IMR-90 (cell line): ENCODE measurements at regions not wholly inside any gene's neighbourhood (a gene's known extent, or its start where the extent isn't known, plus 50 kb on each side); places are given as distances from the start of the nearest gene placed in this dataset.

Source experiments
- ATAC-seq: fragments of 200-7000 bp; cut with Tn5 transposase; 2 replicates; pipeline ENCODE4 v1.9.1; 2020; ENCODE audit warnings: low read depth, mild to moderate bottlenecking, moderate library complexity
- BruUV-seq: library from RNA; stranded (reverse); fragments of 400-500 nt; replicated peaks from 2 replicates; lab custom pipeline; 2021; lab: Mats Ljungman, UMichigan
- CTCF ChIA-PET: fragments of 300-600 bp; formaldehyde crosslinking; extraction: SDS; loops from one replicate; lab custom pipeline; 2021; ENCODE audit warnings: antibody characterized with exemption; lab: Yijun Ruan, JAX
- POLR2A ChIA-PET: fragments of 300-600 bp; sonication (Branson Sonifier 250); formaldehyde crosslinking; loops from one replicate; lab custom pipeline; 2022; ENCODE audit warnings: antibody characterized with exemption; ENCODE audit not compliant: unreplicated experiment; lab: Charles Lee
- DNase-seq: peaks from one replicate; pipeline ENCODE4 v3.0.0; 2013
- H2AFZ ChIP-seq: replicated peaks from 2 replicates; pipeline ENCODE3; 2013; ENCODE audit warnings: low read length, mild to moderate bottlenecking; ENCODE audit not compliant: poor library complexity
- H2AK5ac ChIP-seq: 2 replicates; pipeline ENCODE4 v1.6.1; 2013; ENCODE audit warnings: low read depth, low read length, inconsistent platforms
- H2AK9ac ChIP-seq: replicated peaks from 2 replicates; pipeline ENCODE3; 2013; ENCODE audit warnings: mild to moderate bottlenecking, low read depth, low read length, moderate library complexity; ENCODE audit not compliant: poor library complexity
- H2BK120ac ChIP-seq: 2 replicates; pipeline ENCODE4 v1.6.1; 2013; ENCODE audit warnings: low read depth, low read length, inconsistent platforms
- H2BK15ac ChIP-seq: 3 replicates; pipeline ENCODE4 v1.6.1; 2013; ENCODE audit warnings: low read depth, low read length, inconsistent platforms
- H2BK20ac ChIP-seq: 2 replicates; pipeline ENCODE4 v1.6.1; 2013; ENCODE audit warnings: low read depth, mild to moderate bottlenecking, inconsistent platforms, low read length, moderate library complexity
- H2BK5ac ChIP-seq: 2 replicates; pipeline ENCODE4 v1.6.1; 2013; ENCODE audit warnings: mild to moderate bottlenecking, low read depth, low read length, inconsistent platforms; ENCODE audit not compliant: poor library complexity, severe bottlenecking
- H3K14ac ChIP-seq: replicated peaks from 2 replicates; pipeline ENCODE4 v1.6.1; 2013; ENCODE audit warnings: low read depth, low read length, inconsistent platforms
- H3K18ac ChIP-seq: 2 replicates; pipeline ENCODE4 v1.6.1; 2013; ENCODE audit warnings: low read depth, low read length, control low read depth
- H3K23ac ChIP-seq: 2 replicates; pipeline ENCODE4 v1.6.1; 2013; ENCODE audit warnings: low read depth, low read length, inconsistent platforms
- H3K27ac ChIP-seq: 2 replicates; pipeline ENCODE4 v1.5.1; 2013; ENCODE audit warnings: mild to moderate bottlenecking, control low read depth, low read length; ENCODE audit not compliant: insufficient read depth
- H3K27me3 ChIP-seq: 2 replicates; pipeline ENCODE4 v1.6.1; 2013; ENCODE audit warnings: low read length; ENCODE audit not compliant: control insufficient read depth, insufficient read depth
- H3K36me3 ChIP-seq: 2 replicates; pipeline ENCODE4 v1.6.1; 2013; ENCODE audit warnings: low read length, mixed read lengths; ENCODE audit not compliant: control insufficient read depth, insufficient read depth
- H3K4ac ChIP-seq: 2 replicates; pipeline ENCODE4 v1.6.1; 2013; ENCODE audit warnings: low read depth, low read length, inconsistent platforms
- H3K4me1 ChIP-seq: 2 replicates; pipeline ENCODE4 v1.6.1; 2013; ENCODE audit warnings: low read length, mixed read lengths; ENCODE audit not compliant: control insufficient read depth, insufficient read depth
- H3K4me2 ChIP-seq: 2 replicates; pipeline ENCODE4 v1.6.1; 2013; ENCODE audit warnings: low read depth, mild to moderate bottlenecking, control low read depth, low read length, moderate library complexity
- H3K4me3 ChIP-seq: 2 replicates; pipeline ENCODE4 v1.5.1; 2013; ENCODE audit warnings: low read depth, mild to moderate bottlenecking, control low read depth, low read length, moderate library complexity; ENCODE audit not compliant: insufficient read depth
- H3K56ac ChIP-seq: 2 replicates; pipeline ENCODE4 v1.6.1; 2013; ENCODE audit warnings: low read length, inconsistent platforms; ENCODE audit not compliant: insufficient read depth; ENCODE audit errors: extremely low read depth
- H3K79me1 ChIP-seq, 2 experiments: 2 replicates each; pipeline ENCODE4 v1.6.1; 2013; ENCODE audit warnings: low read length in 2 of 2, inconsistent platforms in 1 of 2, low read depth in 1 of 2
- H3K9ac ChIP-seq: 2 replicates; pipeline ENCODE4 v1.6.1; 2013; ENCODE audit warnings: low read depth, low read length, control low read depth
- H3K9me1 ChIP-seq: 2 replicates; pipeline ENCODE4 v1.6.1; 2013; ENCODE audit warnings: low read length, inconsistent platforms; ENCODE audit not compliant: insufficient read depth
- H3K9me3 ChIP-seq: 2 replicates; pipeline ENCODE4 v1.6.1; 2013; ENCODE audit warnings: low read length; ENCODE audit not compliant: control insufficient read depth, insufficient read depth
- H4K20me1 ChIP-seq: 2 replicates; pipeline ENCODE4 v1.6.1; 2013; ENCODE audit warnings: low read length, inconsistent platforms; ENCODE audit not compliant: insufficient read depth
- H4K5ac ChIP-seq: 2 replicates; pipeline ENCODE4 v1.6.1; 2013; ENCODE audit warnings: mild to moderate bottlenecking, low read depth, low read length, control low read depth
- H4K8ac ChIP-seq, 2 experiments: 2 replicates each; pipeline ENCODE4 v1.6.1; 2013; ENCODE audit warnings: low read depth in 2 of 2, low read length in 2 of 2, control low read depth in 1 of 2, inconsistent platforms in 1 of 2
- H4K91ac ChIP-seq: 2 replicates; pipeline ENCODE4 v1.6.1; 2013; ENCODE audit warnings: low read depth, low read length, inconsistent platforms; ENCODE audit not compliant: insufficient read depth
- BHLHE40 ChIP-seq: fragments of 150-350 bp; IDR thresholded peaks from 2 replicates; pipeline ENCODE4 v1.6.1; 2016; ENCODE audit warnings: mild to moderate bottlenecking, low read depth, low read length
- CEBPB ChIP-seq: IDR thresholded peaks from 2 replicates; pipeline ENCODE4 v1.6.1; 2012; ENCODE audit warnings: low read depth, low read length, improper control_type of control experiment
- CHD1 ChIP-seq: IDR thresholded peaks from 2 replicates; pipeline ENCODE4 v1.6.1; 2012; ENCODE audit warnings: low read depth, low read length, improper control_type of control experiment
- CTCF ChIP-seq: conservative IDR thresholded peaks from 2 replicates; pipeline ENCODE4 v1.5.1; 2012; ENCODE audit warnings: mild to moderate bottlenecking, low read depth, low read length, improper control_type of control experiment
- ELK1 ChIP-seq: fragments of 150-350 bp; IDR thresholded peaks from 2 replicates; pipeline ENCODE4 v1.6.1; 2016; ENCODE audit warnings: low read depth, mild to moderate bottlenecking, low read length, moderate library complexity, borderline replicate concordance
- FOS ChIP-seq: fragments of 150-350 bp; IDR thresholded peaks from 2 replicates; pipeline ENCODE4 v1.6.1; 2016; ENCODE audit warnings: low read depth, low read length
- MAFK ChIP-seq: IDR thresholded peaks from 2 replicates; pipeline ENCODE4 v1.6.1; 2012; ENCODE audit warnings: low read depth, low read length, improper control_type of control experiment
- MAZ ChIP-seq: IDR thresholded peaks from 2 replicates; pipeline ENCODE4 v1.6.1; 2012; ENCODE audit warnings: low read depth, mild to moderate bottlenecking, low read length, improper control_type of control experiment, moderate library complexity, borderline replicate concordance
- MXI1 ChIP-seq: IDR thresholded peaks from 2 replicates; pipeline ENCODE4 v1.6.1; 2012; ENCODE audit warnings: low read depth, mild to moderate bottlenecking, low read length, moderate library complexity, borderline replicate concordance
- POLR2A ChIP-seq: IDR thresholded peaks from 2 replicates; pipeline ENCODE4 v1.6.1; 2012; ENCODE audit warnings: mild to moderate bottlenecking, low read depth, low read length
- RAD21 ChIP-seq: IDR thresholded peaks from 2 replicates; pipeline ENCODE4 v1.6.1; 2012; ENCODE audit warnings: low read length, improper control_type of control experiment
- RCOR1 ChIP-seq: IDR thresholded peaks from 2 replicates; pipeline ENCODE4 v1.6.1; 2012; ENCODE audit warnings: mild to moderate bottlenecking, low read length, improper control_type of control experiment; ENCODE audit not compliant: insufficient replicate concordance
- RFX5 ChIP-seq: IDR thresholded peaks from 2 replicates; pipeline ENCODE4 v1.8.0; 2012; ENCODE audit warnings: low read depth, mild to moderate bottlenecking, low read length, moderate library complexity
- SMC3 ChIP-seq: fragments of 150-350 bp; IDR thresholded peaks from 2 replicates; pipeline ENCODE4 v1.6.1; 2016; ENCODE audit warnings: low read depth, mild to moderate bottlenecking, antibody characterized with exemption, low read length, moderate library complexity
- USF2 ChIP-seq: fragments of 150-350 bp; IDR thresholded peaks from 2 replicates; pipeline ENCODE4 v1.6.1; 2017; ENCODE audit warnings: mild to moderate bottlenecking, antibody characterized with exemption, low read length, low read depth
- WGBS, 2 experiments: methylation state at CpG; one replicate each; pipeline versions ENCODE4 v1.1.5 to v1.1.7; 2013; ENCODE audit warnings: missing lambda C conversion rate in 2 of 2; ENCODE audit not compliant: insufficient read length in 1 of 2; ENCODE audit errors: extremely low coverage in 2 of 2; 5-methylcytosine and 5-hydroxymethylcytosine counted together
- dilution Hi-C: fragments of 300-500 bp; cut with HindIII; formaldehyde crosslinking; loops from one replicate; pipeline ENCODE4 v1.14.3; 2018; ENCODE audit warnings: low sequenced_read_pairs; ENCODE audit not compliant: unreplicated experiment
- in situ Hi-C: fragments of 300-500 bp; cut with MboI; formaldehyde crosslinking; loops from 3 replicates; pipeline ENCODE4 v1.14.3; 2019; ENCODE audit warnings: low sequenced_read_pairs, inconsistent platforms, mixed read lengths
- intact Hi-C: fragments of 100-400 bp; cut with micrococcal nuclease; formaldehyde crosslinking; loops from 2 replicates; pipeline ENCODE4 v1.10.0; 2022

GRCh38 chr7:13724191-13724976 lies 265.1 kb downstream of the ETV1 start:
- Histone ChIP-seq H4K91ac (no peak overlapping the region), H3K56ac (no peak overlapping the region), H3K4ac (no peak overlapping the region), H3K23ac (no peak overlapping the region), H2AK5ac (no peak overlapping the region), H3K27ac (no peak overlapping the region), H2AFZ (no peak overlapping the region), H2BK20ac (no peak overlapping the region), H4K20me1 (no peaks in the 10 kb centered on the region), H3K79me1 (no peaks in the 10 kb centered on the region), H3K4me3 (no peak overlapping the region), H3K36me3 (no peaks in the 10 kb centered on the region), H3K27me3 (no peaks in the 10 kb centered on the region), H3K9ac (no peak overlapping the region), H2BK120ac (no peak overlapping the region), H3K4me1 (no peaks in the 10 kb centered on the region), H4K5ac (no peak overlapping the region), H3K18ac (no peak overlapping the region), H3K9me3 (0 out of 2 replicates have a peak, but pooled peaks cover 1% of the 10 kb centered on the region), H3K9me1 (no peaks in the 10 kb centered on the region), H4K8ac (no peak overlapping the region), H3K14ac (no peak overlapping the region), H2BK5ac (no peak overlapping the region), H3K4me2 (no peak overlapping the region), H2AK9ac (no peak overlapping the region), H2BK15ac (no peak overlapping the region)
- in situ Hi-C loops (no loop called here), dilution Hi-C loops (no loop called here), intact Hi-C loops (loop anchor here (5.0 kb wide), 1 partner anchor 198 kb away; no protein-coding TSS in a partner anchor)
- DNase-seq: no peak
- BruUV-seq: no TSS peak
- no CpG with 5 or more reads among the region's 8 CpGs for WGBS, 2 experiments
- ChIA-PET CTCF (interaction anchor here (0.6 to 0.7 kb wide), 2 partner anchors 15 to 1872 kb away, joined by 3 read pairs; no protein-coding TSS in a partner anchor), POLR2A (interaction anchor here (0.6 kb wide), 1 partner anchor 18 kb away, joined by 3 read pairs; no protein-coding TSS in a partner anchor)
- no peak for ATAC-seq
- TF ChIP-seq USF2 (no peak), MAZ (no peak), ELK1 (no peak), SMC3 (no peak), CHD1 (no peak), CTCF (no peak), FOS (no peak), RFX5 (no peak), MXI1 (no peak), CEBPB (no peak), BHLHE40 (no peak), POLR2A (no peak), MAFK (no peak), RAD21 (no peak), RCOR1 (no peak)
